Stimulated activated CD4-positive, alpha-beta T cell treated with anti-CD3 and anti-CD28 coated beads, Interleukin-2, amount 100 ng/mL, for 24 hours (primary cell): ENCODE measurements at regions not wholly inside any gene's neighbourhood (a gene's known extent, or its start where the extent isn't known, plus 50 kb on each side); places are given as distances from the start of the nearest gene placed in this dataset.
"Not testable (repeated sequence)": the region's sequence is repeated elsewhere in the genome, so short reads cannot be mapped to it uniquely, and the experiment has no call there.

ENCODE experiments used
- DNase-seq, 2 donors: peaks; one replicate each; pipeline ENCODE4 v3.0.0-alpha.2; 2020

DNA sequence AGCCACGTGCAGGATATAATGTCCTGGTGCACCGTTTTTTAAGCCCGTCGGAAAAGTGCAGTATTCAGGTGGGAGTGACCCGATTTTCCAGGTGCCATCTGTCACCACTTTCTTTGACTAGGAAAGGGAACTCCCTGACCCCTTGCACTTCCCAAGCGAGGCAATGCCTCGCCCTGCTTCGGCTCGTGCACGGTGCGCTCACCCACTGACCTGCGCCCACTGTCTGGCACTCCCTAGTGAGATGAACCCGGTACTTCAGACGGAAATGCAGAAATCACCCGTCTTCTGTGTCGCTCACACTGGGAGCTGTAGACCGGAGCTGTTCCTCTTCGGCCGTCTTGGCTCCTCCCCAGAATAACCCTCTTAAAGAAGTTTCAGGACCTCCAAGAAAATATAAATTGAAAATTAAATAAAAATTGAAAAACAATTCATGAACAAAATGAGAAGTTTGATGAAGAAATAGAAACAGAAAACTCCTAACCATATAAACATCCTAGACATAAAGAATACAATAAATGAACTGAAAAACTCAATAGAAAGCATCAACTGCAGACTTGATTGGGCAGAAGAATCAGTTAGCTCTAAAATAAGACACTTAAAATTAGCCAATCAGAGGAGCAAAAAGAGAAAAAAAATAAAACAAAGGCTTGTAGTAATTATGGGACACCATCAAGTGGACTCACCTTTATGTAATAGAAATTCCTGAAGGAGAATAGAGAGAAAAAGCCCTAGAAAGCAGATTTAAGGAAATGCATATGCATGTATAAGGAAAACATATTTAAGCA, 249.3 kb upstream of the GOT2 start:
- DNase-seq: not testable (repeated sequence)

DNA sequence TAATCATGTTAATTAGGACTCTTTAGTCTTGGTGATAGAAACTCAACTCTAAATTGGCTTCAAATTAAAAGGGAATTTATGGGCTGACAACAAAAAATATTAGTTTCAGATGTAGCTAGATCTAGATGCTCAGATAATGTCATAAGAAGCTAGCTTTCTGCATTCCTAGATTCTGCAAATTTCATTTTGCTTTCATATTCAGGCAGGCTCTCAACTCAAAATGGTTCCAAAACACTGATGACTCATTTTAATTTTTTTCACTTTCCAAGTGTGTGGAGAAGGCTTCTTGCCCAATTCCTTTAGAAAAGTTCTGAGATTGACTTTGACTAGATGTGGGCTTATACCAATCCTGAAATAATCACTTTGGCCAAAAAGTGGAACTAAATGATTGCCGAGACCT, 236.7 kb upstream of the GOT2 start:
- DNase-seq: no peak

DNA sequence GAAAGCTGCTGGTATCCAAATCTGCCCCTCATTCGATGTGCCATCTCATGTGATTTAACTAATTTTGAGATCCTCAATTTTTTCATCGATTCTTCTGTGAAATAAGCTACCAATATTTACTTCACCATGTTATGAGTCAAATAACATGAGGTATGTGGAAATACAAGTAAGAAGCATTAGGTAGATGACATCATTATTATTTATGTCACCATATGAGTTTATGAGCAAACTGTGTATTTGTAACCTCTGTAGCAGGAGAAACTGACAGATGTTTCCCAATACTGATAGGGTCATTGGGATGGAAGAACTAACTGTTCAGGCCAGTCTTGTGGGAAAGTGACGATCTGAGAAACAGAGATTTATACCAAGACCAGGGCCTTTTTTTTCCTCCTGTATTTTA, 229.4 kb upstream of the GOT2 start:
- no peak for DNase-seq

DNA sequence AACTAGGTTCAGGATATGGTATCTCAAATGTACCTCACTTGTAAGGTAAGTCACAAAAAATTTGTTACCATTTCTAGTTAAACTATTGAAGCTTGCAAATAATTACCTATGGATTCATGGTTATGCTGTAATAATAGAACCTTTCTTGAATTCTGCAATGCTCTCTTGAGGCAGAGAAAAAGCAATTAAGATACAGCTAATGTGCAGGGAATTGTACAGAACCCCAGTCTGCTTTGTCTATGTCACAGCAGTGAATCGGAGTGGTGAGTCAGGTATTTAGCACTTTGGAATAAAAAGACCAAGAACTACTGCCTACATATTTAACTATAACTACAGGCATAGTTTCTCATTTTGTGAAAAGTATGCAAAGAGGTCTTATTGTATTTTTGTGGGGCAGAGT, 228.7 kb upstream of the GOT2 start:
- no peak for DNase-seq

DNA sequence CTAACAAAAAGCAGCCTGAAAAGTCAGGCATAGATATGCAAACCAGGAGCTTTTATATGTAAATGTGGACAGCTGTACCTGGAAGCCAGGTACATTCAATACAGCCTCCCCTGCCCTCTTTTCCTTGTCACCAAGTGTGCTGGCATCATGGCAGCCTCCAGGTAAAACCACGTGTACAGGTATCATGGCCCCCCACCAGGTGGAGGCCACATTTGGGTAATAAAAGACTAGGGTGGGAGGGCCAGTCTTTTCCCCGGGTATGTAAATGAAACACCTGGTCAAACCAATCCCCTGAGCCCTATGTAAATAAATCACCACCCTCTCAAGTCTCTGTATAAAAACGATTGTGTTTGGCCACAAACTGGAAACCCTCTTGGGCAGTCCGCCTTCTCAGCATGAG, 226.4 kb upstream of the GOT2 start:
- DNase-seq: no peak

DNA sequence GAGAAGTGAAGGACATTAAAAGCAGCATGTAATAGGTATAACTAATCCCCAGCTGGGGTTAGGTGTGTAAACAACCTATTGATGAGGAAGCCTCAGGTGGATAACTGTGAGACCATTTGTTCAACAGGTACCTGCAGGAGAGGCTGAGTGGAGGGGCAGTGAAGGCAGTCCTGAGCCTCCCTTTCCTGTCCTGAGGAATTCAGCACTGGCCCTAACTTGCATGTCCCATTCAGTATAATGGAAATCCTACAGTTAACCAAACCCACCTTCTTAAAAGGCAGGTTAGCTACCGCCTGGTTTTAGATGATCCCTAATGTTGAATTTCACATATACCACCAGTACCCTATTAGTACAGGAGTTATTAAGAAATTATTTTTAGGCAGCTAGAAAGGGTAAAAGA, 225.9 kb upstream of the GOT2 start:
- no peak for DNase-seq

DNA sequence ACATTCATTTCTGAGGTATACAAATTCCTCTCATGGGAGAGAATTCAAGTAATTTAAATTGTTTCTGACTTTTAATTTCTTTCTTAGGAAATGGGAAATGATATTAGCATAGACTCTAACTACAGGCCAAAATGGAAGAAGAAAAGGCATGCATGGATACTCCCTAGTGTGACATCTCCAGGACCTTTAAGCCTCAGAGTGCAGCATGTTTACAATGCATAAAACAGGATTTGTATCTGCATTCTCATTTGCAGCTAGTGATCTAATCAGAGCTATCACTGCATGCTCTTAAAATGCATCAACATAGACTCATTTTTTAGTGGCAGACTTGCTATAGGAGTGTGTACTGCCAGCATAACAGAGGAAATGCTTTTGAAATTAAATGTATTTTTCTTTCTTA, 224.6 kb upstream of the GOT2 start:
- no peak for DNase-seq

DNA sequence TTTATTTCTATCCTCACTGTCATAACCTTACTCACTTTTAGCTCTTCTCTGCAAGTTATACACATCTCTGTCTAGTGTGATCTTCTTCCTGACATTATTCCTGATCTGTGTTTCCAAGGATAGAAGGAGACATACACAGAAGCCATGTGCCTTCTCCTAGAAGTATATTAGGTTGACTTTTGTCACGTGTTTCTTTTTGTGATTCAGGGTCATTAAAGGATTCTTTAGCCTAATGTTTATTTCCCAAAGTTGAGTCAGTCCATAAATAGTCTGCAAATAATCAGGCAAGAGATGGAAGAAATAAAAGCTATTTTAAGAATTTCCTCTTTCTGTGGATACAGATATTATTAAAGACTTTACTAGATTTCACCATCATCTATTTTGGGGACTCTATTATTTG, 214.1 kb upstream of the GOT2 start:
- DNase-seq: no peak

DNA sequence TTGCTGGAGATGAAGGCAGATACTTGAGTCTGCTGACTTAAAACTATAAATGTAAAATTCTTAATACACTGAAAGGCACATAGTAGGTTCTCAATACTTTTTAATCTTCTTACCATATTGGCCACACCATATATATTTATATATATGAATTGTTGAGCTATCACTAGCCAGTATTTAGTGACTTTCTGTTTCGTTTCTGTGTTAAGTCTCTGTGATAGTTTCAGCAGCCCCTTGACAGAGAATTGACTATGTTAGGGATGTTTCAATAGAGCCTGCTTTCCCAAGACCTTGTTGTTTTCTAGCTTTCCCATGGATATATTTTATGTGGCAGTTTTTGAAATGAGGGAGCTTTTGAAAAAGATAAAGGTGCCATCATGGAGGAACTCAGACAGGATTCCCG, 206.5 kb upstream of the GOT2 start:
- no peak for DNase-seq

DNA sequence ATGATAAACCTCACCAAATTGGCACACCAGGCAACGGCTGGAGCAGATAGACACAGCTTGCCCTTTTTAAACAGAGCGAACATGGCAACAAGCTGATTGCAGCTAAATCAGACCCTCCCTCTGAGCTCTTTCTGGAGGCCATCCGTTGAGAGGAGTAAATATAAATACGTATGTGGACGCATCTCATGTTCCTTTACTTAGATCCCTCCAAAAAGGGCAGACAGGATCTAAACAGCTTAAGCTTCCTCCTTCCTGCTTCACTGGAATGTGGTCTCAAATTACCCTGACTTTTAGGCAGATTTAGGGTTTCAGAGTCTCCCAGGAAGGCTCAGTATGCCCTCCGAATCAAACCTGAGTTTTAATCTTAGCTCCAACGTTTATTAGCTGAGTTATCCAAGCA, 204.7 kb upstream of the GOT2 start:
- DNase-seq: no peak

DNA sequence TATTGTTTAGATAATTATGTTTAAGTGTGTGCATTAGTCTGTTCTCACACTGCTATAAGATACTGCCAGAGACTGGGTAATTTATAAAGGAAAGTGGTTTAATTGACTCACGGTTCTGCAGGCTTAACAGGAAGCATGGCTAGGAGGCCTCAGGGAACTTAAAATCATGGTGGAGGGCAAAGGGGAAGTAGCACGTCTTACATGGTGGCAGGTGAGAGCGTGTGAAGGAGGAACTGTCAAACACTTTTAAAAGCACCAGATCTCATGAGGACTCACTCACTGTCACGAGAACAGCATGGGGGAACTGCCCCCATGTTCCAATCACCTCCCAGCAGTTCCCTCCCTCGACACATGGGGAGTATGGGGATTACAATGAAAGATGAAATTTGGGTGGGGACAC, 203.5 kb upstream of the GOT2 start:
- no peak for DNase-seq

DNA sequence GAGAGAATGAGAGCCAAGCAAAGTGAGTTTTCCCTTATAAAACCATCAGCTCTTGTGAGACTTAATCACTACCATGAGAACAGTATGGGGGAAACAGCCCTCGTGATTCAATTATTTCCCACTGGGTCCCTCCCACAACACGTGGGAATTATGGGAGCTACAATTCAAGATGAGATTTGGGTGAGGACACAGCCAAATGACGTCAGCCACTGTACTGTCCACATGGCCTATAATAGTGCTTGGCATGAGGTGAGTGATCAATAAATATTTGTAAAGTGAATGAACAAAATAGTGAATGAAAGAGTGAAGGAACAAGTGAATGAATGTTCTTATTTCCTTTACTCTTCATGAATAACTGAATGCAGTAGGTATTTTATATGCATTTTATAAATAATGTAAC, 199.1 kb upstream of the GOT2 start:
- no peak for DNase-seq

DNA sequence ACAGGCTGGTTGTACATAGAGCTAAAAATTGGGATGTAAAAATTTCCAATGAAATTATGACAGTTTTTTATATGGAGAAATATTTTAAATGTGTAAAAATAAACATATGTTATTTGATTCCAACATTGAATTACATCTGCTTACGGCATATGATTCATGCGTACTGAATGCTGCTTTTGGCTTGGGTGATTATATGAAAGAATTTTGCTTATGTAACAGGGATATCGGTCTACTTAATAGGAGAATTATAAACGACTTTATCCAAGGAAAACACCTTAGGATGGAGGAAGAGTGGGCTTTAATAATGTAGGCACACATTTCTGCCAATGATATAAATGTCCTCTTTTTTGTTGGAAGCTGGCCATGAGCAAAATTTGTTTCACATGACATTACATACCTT, 197.3 kb upstream of the GOT2 start:
- DNase-seq: no peak

DNA sequence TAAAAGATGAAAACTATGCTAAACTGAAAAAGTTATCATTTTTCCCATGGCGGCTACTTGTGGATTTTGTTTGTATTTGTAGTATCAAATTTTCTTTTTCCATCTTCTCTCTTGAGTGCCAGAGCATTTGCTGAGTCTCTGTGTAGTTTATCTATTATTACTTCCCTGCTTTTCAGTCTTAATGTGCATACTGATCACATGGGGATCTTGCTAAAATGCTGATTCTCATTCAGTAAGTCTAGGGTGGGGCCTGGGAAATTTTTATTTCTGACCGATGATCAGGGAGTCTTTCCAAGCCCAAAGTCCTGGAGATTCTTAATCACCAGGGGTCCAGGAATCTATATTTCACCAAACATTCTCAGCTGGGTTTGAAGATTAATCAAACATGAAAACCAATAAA, 189.0 kb upstream of the GOT2 start:
- no peak for DNase-seq

DNA sequence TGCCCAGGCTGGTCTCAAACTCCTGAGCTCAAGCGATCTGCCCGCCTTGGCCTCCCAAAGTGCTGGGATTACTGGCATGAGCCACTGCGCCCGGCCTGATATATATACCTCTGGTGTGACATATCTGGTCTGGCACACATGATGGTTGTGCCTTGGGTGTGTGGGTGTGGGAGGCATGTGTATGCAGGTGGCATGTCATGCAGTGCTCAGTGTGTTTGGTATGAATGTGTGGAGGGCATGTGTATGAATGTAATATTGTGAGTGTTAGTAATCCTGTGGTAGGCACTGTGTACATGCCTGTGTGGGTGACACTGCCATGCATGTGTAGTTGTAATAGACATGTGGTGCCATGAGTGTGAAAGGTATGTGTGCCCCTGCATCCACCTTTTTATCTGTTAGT, 179.3 kb upstream of the GOT2 start:
- no peak for DNase-seq

DNA sequence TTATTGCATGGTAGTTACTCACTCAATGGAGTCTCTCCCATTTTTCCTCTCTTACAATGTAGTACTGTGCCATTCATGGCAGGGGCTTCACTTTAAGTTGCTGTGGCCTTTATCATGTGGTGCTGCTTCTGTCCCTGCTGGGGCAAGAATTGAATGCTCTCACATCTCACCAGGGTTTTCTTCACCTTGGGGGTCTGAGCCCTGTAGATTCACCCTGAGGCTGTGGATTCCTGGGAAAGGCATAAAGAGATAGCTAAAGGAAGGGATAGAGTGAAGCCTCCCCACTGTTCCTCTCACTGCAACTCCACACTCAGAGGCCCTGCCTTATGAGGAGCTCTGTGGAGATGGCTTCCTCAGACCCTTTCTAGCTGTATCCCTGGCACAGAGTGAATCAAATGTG, 178.5 kb upstream of the GOT2 start:
- DNase-seq: no peak

DNA sequence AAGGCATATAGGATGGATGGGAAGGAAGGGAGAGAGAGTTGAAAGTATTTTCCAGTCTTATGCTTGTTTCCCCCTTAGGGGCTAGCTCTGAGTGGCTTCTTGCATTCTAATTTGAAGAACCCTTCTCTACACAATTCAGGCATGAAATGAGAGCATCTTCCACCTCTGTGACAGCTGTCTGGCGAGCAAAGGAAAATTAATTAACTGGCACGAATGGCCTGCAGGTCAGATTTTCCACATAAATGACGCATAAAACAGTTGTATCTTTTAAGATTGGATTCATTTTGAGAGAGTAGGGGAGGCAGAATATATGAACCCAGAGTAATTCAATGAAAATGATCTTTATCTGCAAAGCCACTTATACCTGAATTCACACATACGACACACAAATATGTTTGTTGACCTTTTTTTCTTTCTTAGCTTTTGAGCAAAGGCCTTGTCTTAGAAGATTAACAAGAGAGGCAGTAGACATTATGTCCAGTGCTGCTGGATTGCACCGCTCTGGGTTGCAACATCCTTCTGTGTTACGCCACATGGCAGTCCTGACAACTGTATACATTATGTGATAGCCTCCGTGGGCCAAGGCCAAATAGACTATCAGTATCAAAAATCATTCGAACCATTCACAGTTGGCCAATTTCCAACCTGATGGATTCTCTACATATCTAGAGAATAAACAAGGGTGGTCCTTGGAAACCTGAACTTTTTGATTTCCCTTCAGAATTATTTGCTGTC, 173.0 kb upstream of the GOT2 start:
- no peak for DNase-seq

DNA sequence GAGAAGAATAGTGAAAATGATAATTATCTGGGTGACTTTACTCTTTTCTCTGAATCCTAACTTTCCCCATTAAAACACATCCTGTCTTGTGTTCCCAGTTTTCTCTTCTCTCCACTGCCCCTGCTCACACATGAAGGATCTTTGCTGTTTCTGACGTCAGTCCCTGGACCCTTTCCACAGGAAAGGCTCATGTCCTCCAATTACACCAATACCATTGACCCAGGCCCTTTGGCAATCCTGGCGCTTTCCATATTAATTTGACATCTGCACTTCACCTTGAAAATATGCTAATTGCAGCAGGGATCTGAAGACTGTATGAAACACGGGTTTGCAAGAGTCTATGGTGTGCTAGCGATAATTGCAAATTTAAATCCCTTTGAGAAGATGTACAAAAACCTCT, 170.2 kb upstream of the GOT2 start:
- no peak for DNase-seq

DNA sequence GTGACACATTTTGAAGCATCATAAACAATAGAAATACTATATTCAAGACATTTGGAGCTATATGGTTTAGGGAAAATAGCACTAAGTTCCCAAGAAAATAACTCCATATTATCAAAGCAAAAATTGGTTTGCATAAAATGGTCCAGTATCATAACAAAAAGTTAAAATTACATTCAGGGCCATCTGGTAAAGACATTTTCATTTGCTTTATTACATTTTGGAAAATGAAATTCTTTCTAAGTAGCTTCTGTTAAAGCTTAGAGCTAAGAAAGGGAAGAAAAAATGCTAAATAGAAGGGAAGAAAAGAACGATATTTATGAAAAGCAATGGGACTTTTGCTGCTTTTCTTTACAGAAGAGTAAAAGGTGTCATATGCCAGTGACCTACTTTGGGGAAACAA, 155.4 kb upstream of the GOT2 start:
- DNase-seq: no peak

DNA sequence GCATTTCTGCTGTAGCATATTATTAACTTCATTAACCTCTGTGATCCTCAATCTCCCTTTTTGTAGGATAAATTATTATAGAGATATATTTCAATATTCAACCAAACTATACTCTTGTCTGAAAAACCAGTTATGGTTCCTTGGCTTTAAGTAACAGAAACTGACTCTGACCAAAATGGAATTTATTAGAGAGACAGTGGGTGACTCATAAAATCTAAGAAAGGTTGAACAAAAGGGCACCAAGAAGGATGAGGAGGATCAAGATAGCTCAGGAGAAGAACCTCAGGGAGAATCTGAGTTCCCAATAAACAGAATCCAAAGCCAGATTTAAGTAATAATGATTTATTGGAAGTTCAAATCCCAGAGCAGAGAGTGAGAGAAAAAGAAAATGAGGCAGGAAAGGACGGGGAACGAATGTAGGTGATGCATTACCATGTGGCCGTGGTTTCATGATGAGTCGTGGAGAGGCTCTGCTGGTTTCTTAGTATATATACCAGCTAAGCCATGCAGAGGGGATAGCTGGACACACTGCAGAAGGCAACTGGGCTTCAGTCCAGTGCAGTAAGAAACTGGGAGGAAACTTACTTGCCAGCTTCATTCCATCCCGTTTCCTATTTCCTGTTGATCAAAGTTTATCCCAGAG, 151.5 kb upstream of the GOT2 start:
- no peak for DNase-seq

DNA sequence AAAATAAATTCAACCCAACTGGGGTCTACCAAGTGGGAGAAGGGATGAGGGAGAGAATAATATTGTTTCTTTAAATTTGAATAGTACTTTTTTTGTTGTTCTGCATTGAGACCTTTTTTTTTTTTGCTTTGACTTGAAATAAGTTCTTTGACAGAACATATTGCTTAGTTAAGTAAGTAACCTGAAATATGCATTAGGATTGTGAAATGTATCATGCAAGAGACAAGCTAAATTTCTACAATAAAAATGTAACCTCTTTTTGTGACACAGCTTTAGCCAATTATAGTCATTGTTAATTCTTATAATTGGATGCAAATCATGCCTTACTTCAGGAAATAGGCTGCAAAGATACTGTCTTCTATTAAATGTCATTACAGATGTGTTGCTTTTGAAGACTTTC, 150.0 kb upstream of the GOT2 start:
- DNase-seq: no peak

DNA sequence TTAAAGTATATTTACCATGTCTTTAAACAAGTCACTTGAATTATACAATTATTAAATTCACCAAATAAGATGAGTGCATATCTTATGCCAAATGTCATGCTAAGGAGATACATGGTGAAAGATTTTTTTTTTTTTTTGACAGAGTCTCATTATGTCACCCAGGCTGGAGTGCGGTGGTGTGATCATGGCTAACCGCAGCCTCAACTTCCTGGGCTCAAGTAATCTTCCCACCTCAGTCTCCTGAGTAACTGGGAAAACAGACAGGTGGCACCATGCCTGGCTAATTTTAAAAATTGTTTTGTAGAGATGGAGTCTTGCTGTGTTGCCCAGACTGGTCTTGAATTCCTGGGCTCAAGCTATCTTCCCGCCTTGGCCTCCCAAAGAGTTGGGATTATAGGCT, 149.0 kb upstream of the GOT2 start:
- no peak for DNase-seq

DNA sequence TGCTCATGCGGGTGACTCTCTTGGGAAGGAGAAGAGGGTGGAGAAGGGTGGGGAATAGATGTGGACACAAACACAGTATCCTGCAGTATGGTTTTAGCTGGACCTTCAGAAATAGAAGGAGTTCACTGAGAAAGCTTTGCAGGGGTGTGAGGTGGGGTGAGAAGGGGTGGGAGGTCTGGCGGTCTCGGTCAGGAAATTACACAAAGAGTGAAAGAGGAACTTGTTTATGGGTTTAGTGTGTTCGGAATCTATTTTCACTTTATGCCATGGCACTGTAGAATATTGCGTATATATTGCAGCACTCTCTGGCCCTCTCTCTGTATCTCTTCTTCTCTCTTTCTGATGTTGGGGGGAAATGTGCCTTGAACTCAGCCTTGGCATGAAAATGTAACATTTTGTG, 148.2 kb upstream of the GOT2 start:
- DNase-seq: no peak

DNA sequence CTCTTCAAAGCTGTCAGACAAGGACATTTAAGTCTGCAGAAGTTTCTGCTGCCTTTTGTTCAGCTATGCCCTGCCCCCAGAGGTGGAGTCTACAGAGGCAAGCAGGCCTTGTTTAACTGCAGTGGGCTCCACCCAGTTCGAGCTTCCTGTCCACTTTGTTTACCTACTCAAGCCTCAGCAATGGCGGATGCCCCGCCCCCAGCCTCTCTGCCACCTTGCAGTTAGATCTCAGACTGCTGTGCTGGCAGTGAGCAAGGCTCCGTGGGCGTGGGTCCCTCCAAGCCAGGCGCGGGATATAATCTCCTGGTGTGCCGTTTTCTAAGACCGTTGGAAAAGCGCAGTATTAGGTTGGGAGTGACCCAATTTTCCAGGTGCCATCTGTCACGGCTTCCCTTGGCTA, 144.5 kb upstream of the GOT2 start:
- DNase-seq: not testable (repeated sequence)
